Left hindlimb (tissue), 1 donor: ENCODE measurements at regions not wholly inside any gene's neighbourhood (a gene's known extent, or its start where the extent isn't known, plus 50 kb on each side); places are given as distances from the start of the nearest gene placed in this dataset.

Experiments
- DNase-seq: peaks from one replicate; pipeline ENCODE4 v3.0.0-alpha.2; 2018

- DNase-seq: no peak
These were observed 76.5 kb downstream of the C1D start for GRCh38 chr2:67986258-67986657.
